HG03460 (cell line): ENCODE measurements at regions not wholly inside any gene's neighbourhood (a gene's known extent, or its start where the extent isn't known, plus 50 kb on each side); places are given as distances from the start of the nearest gene placed in this dataset.

Experiments
- ATAC-seq: cut with Tn5 transposase; IDR thresholded peaks from one replicate; pipeline ENCODE4 v1.9.1; 2021; ENCODE audit not compliant: unreplicated experiment

GRCh38 chr1:96632045-96632664 is 89.4 kb upstream of the PTBP2 start:
- ATAC-seq: no peak

- no peak for ATAC-seq
Observed at GRCh38 chr1:96633695-96634094, 87.9 kb upstream of the PTBP2 start.

- no peak for ATAC-seq
Observed at GRCh38 chr1:96634883-96635282, 86.7 kb upstream of the PTBP2 start.

GRCh38 chr1:96641282-96641681 is 80.3 kb upstream of the PTBP2 start:
- no peak for ATAC-seq

- ATAC-seq: no peak
Observed at GRCh38 chr1:96643519-96643918, 78.1 kb upstream of the PTBP2 start.

GRCh38 chr1:96649301-96649700 is 72.3 kb upstream of the PTBP2 start:
- no peak for ATAC-seq

- ATAC-seq: no peak
Observed at GRCh38 chr1:96651517-96651916, 70.1 kb upstream of the PTBP2 start.

- no peak for ATAC-seq
Observed at GRCh38 chr1:96660051-96660450, 61.5 kb upstream of the PTBP2 start.

- no peak for ATAC-seq
Observed at GRCh38 chr1:96660503-96660902, 61.1 kb upstream of the PTBP2 start.
